ENCODE measurements at regions not wholly inside any gene's neighbourhood (a gene's known extent, or its start where the extent isn't known, plus 50 kb on each side); places are given as distances from the start of the nearest gene placed in this dataset.
A peak's percentile ranks its signal among the peaks of the same experiment; 100 is the strongest.

- Histone ChIP-seq H2AFZ (ENCODE audit: low read depth, low read length) (no peak overlapping the region), H2AK5ac (ENCODE audit: low read length, severe bottlenecking) (no peak overlapping the region), H3K27me3 (ENCODE audit: control insufficient read depth in 1 of 2, insufficient read depth in 1 of 2, low read length in 2 of 2) (peaks cover 17 to 35% of the 10 kb centered on the region in 2 experiments), H3K14ac (ENCODE audit: low read length in 2 of 2) (no peak overlapping the region), H3K4me3 (ENCODE audit: insufficient read depth in 1 of 2, low read depth in 1 of 2, low read length in 2 of 2) (no peak overlapping the region), H4K8ac (ENCODE audit: low read length) (no peak overlapping the region), H3K79me1 (replicated peaks; ENCODE audit: low read length, poor library complexity, severe bottlenecking) (no peaks in the 10 kb centered on the region), H2BK15ac (ENCODE audit: low read depth, poor library complexity, severe bottlenecking) (no peak overlapping the region), H3K23ac (ENCODE audit: low read length in 2 of 2) (no peak overlapping the region), H3K27ac (ENCODE audit: low read length, poor library complexity, severe bottlenecking) (no peak overlapping the region), H3K36me3 (ENCODE audit: control insufficient read depth in 1 of 2, insufficient read depth in 2 of 2, low read depth in 1 of 2, low read length in 2 of 2) (no peaks in the 10 kb centered on the region), H3K9ac (ENCODE audit: low read length) (no peak overlapping the region), H3K4ac (ENCODE audit: low read depth in 1 of 2, low read length in 2 of 2) (no peak overlapping the region), H3K4me1 (ENCODE audit: control insufficient read depth, insufficient read depth, low read depth, low read length) (no peaks in the 10 kb centered on the region), H3K18ac (ENCODE audit: low read depth in 1 of 2, low read length in 2 of 2) (no peak overlapping the region), H3K9me3 (ENCODE audit: control insufficient read depth, low read length) (no peaks in the 10 kb centered on the region), H2BK12ac (ENCODE audit: low read length in 2 of 2) (no peak overlapping the region), H2BK5ac (ENCODE audit: low read depth, low read length, poor library complexity, severe bottlenecking) (no peak overlapping the region), H3K4me2 (ENCODE audit: low read length, poor library complexity, severe bottlenecking) (no peak overlapping the region), H2BK120ac (ENCODE audit: low read depth, low read length) (no peak overlapping the region), H4K91ac (ENCODE audit: low read length) (no peak overlapping the region)
- 81% methylated on average over 7 of the region's 7 CpGs for WGBS
- no peak for DNase-seq
Observed at GRCh38 chr3:137103739-137104138, 146.0 kb downstream of the IL20RB start.

DNA sequence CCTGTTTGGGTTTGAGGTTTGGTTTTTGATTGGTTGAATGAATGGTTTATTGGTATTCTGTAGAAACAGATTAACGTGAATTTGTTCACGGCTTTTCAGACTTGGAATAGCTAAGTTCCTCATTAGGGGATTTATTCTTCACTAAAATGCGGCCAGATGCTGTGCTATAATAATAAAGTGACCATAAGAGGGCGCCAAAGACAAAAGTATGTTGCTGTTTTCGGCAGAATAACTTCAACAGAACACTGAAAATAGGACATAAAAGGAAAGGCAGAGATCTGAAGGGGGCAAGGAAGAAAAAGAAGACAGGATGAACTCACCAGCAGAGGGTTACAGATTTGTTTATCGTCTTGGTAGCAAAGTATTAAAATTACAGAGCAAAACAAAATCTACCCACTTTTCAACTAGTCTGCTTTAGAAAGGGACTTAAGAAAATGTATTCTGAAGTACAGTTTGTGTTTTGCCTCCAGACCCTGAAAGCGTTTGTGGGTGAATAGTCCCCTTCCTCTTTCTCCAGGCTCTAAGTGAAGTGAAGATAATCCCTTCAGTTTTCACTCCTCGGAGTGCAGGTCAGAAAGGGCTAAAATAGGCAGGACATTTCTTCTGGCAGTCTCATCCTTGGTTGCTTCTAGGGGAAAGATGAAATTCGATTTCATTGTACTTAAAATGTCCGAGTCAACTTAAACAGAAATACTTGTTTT, 147.6 kb downstream of the IL20RB start:
- 20% methylated on average over 9 of the region's 10 CpGs for WGBS
- H3K23ac ChIP-seq (ENCODE audit: low read length in 2 of 2) = no peak overlapping the region
- H4K91ac ChIP-seq (ENCODE audit: low read length) = no peak overlapping the region
- no peaks in the 10 kb centered on the region for H3K4me1 ChIP-seq (ENCODE audit: control insufficient read depth, insufficient read depth, low read depth, low read length)
- no peak overlapping the region for H2AFZ ChIP-seq (ENCODE audit: low read depth, low read length)
- H3K4ac ChIP-seq (ENCODE audit: low read depth in 1 of 2, low read length in 2 of 2) = no peak overlapping the region
- H3K36me3 ChIP-seq (ENCODE audit: control insufficient read depth in 1 of 2, insufficient read depth in 2 of 2, low read depth in 1 of 2, low read length in 2 of 2) = no peaks in the 10 kb centered on the region
- no peak overlapping the region for H3K27ac ChIP-seq (ENCODE audit: low read length, poor library complexity, severe bottlenecking)
- peak overlapping the region in 1 of 2 experiments; percentile 50 for H3K4me3 ChIP-seq (ENCODE audit: insufficient read depth in 1 of 2, low read depth in 1 of 2, low read length in 2 of 2)
- no peak overlapping the region for H3K18ac ChIP-seq (ENCODE audit: low read depth in 1 of 2, low read length in 2 of 2)
- peak overlapping the region; percentile 55 for H3K9ac ChIP-seq (ENCODE audit: low read length)
- peak; percentile 62 for DNase-seq
- H3K14ac ChIP-seq (ENCODE audit: low read length in 2 of 2) = no peak overlapping the region
- H3K4me2 ChIP-seq (ENCODE audit: low read length, poor library complexity, severe bottlenecking) = no peak overlapping the region
- H3K79me1 ChIP-seq (replicated peaks; ENCODE audit: low read length, poor library complexity, severe bottlenecking) = no peaks in the 10 kb centered on the region
- H3K9me3 ChIP-seq (ENCODE audit: control insufficient read depth, low read length) = no peaks in the 10 kb centered on the region
- H2BK5ac ChIP-seq (ENCODE audit: low read depth, low read length, poor library complexity, severe bottlenecking) = no peak overlapping the region
- H4K8ac ChIP-seq (ENCODE audit: low read length) = no peak overlapping the region
- H2BK12ac ChIP-seq (ENCODE audit: low read length in 2 of 2) = no peak overlapping the region
- H2BK15ac ChIP-seq (ENCODE audit: low read depth, poor library complexity, severe bottlenecking) = no peak overlapping the region
- peaks cover 26 to 45% of the 10 kb centered on the region in 2 experiments for H3K27me3 ChIP-seq (ENCODE audit: control insufficient read depth in 1 of 2, insufficient read depth in 1 of 2, low read length in 2 of 2)
- no peak overlapping the region for H2AK5ac ChIP-seq (ENCODE audit: low read length, severe bottlenecking)
- H2BK120ac ChIP-seq (ENCODE audit: low read depth, low read length) = no peak overlapping the region

DNA sequence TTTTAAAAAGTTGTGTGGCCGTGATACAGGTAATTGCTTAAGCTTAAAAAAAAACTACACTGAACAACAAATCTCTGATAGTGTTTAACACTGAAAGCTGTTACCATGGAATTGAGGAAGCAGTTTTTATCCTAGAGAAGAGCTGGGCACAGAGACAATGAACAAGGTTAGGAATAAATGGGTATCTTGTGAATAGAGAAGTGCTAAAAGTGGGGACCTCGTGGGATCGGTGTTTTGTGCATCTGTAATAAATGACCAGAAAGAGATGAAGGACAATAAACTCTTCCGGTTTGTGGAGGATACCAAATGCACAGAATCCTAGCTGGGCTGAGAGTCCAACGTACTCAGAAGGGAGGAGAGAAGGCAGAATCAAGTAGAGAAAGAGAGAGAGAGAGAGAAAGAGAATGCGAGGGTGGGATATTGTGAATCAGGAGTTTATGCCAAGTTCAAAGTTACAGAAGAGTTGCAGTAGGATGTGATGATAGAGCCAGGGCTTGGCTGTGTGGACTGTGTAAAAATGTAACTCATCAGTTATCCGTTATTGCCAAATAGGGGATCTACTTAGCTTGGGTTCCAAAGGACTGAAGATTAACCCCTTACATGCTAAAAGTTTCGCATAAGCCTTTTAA, 148.9 kb downstream of the IL20RB start:
- no peak overlapping the region for H3K18ac ChIP-seq (ENCODE audit: low read depth in 1 of 2, low read length in 2 of 2)
- H3K4me2 ChIP-seq (ENCODE audit: low read length, poor library complexity, severe bottlenecking) = no peak overlapping the region
- H2BK120ac ChIP-seq (ENCODE audit: low read depth, low read length) = no peak overlapping the region
- H4K8ac ChIP-seq (ENCODE audit: low read length) = no peak overlapping the region
- H2AFZ ChIP-seq (ENCODE audit: low read depth, low read length) = no peak overlapping the region
- H4K91ac ChIP-seq (ENCODE audit: low read length) = no peak overlapping the region
- WGBS = 58% methylated on average over 7 of the region's 8 CpGs
- no peak overlapping the region for H3K14ac ChIP-seq (ENCODE audit: low read length in 2 of 2)
- H2BK12ac ChIP-seq (ENCODE audit: low read length in 2 of 2) = no peak overlapping the region
- DNase-seq = no peak
- no peak overlapping the region for H3K4me3 ChIP-seq (ENCODE audit: insufficient read depth in 1 of 2, low read depth in 1 of 2, low read length in 2 of 2)
- H2BK5ac ChIP-seq (ENCODE audit: low read depth, low read length, poor library complexity, severe bottlenecking) = no peak overlapping the region
- H3K36me3 ChIP-seq (ENCODE audit: control insufficient read depth in 1 of 2, insufficient read depth in 2 of 2, low read depth in 1 of 2, low read length in 2 of 2) = no peaks in the 10 kb centered on the region
- H3K4ac ChIP-seq (ENCODE audit: low read depth in 1 of 2, low read length in 2 of 2) = no peak overlapping the region
- no peak overlapping the region for H2BK15ac ChIP-seq (ENCODE audit: low read depth, poor library complexity, severe bottlenecking)
- no peak overlapping the region for H3K27ac ChIP-seq (ENCODE audit: low read length, poor library complexity, severe bottlenecking)
- H3K23ac ChIP-seq (ENCODE audit: low read length in 2 of 2) = no peak overlapping the region
- no peak overlapping the region for H3K9ac ChIP-seq (ENCODE audit: low read length)
- no peaks in the 10 kb centered on the region for H3K9me3 ChIP-seq (ENCODE audit: control insufficient read depth, low read length)
- no peaks in the 10 kb centered on the region for H3K4me1 ChIP-seq (ENCODE audit: control insufficient read depth, insufficient read depth, low read depth, low read length)
- peaks cover 26 to 45% of the 10 kb centered on the region in 2 experiments for H3K27me3 ChIP-seq (ENCODE audit: control insufficient read depth in 1 of 2, insufficient read depth in 1 of 2, low read length in 2 of 2)
- no peaks in the 10 kb centered on the region for H3K79me1 ChIP-seq (replicated peaks; ENCODE audit: low read length, poor library complexity, severe bottlenecking)
- no peak overlapping the region for H2AK5ac ChIP-seq (ENCODE audit: low read length, severe bottlenecking)

GRCh38 chr3:137108699-137109440, 151.1 kb downstream of the IL20RB start:
- Histone ChIP-seq H4K8ac (ENCODE audit: low read length) (no peak overlapping the region), H2BK120ac (ENCODE audit: low read depth, low read length) (no peak overlapping the region), H3K4ac (ENCODE audit: low read depth in 1 of 2, low read length in 2 of 2) (no peak overlapping the region), H2BK15ac (ENCODE audit: low read depth, poor library complexity, severe bottlenecking) (no peak overlapping the region), H2AK5ac (ENCODE audit: low read length, severe bottlenecking) (no peak overlapping the region), H3K9me3 (ENCODE audit: control insufficient read depth, low read length) (no peaks in the 10 kb centered on the region), H4K91ac (ENCODE audit: low read length) (no peak overlapping the region), H3K18ac (ENCODE audit: low read depth in 1 of 2, low read length in 2 of 2) (no peak overlapping the region), H3K9ac (ENCODE audit: low read length) (no peak overlapping the region), H3K23ac (ENCODE audit: low read length in 2 of 2) (no peak overlapping the region), H2AFZ (ENCODE audit: low read depth, low read length) (no peak overlapping the region), H3K27me3 (ENCODE audit: control insufficient read depth in 1 of 2, insufficient read depth in 1 of 2, low read length in 2 of 2) (peaks cover 24 to 39% of the 10 kb centered on the region in 2 experiments), H2BK12ac (ENCODE audit: low read length in 2 of 2) (no peak overlapping the region), H3K36me3 (ENCODE audit: control insufficient read depth in 1 of 2, insufficient read depth in 2 of 2, low read depth in 1 of 2, low read length in 2 of 2) (no peaks in the 10 kb centered on the region), H3K4me3 (ENCODE audit: insufficient read depth in 1 of 2, low read depth in 1 of 2, low read length in 2 of 2) (no peak overlapping the region), H3K27ac (ENCODE audit: low read length, poor library complexity, severe bottlenecking) (no peak overlapping the region), H3K14ac (ENCODE audit: low read length in 2 of 2) (no peak overlapping the region), H2BK5ac (ENCODE audit: low read depth, low read length, poor library complexity, severe bottlenecking) (no peak overlapping the region), H3K79me1 (replicated peaks; ENCODE audit: low read length, poor library complexity, severe bottlenecking) (no peaks in the 10 kb centered on the region), H3K4me1 (ENCODE audit: control insufficient read depth, insufficient read depth, low read depth, low read length) (no peaks in the 10 kb centered on the region), H3K4me2 (ENCODE audit: low read length, poor library complexity, severe bottlenecking) (no peak overlapping the region)
- no peak for DNase-seq
- 68% methylated on average over 8 of the region's 8 CpGs for WGBS

Measured in mesenchymal stem cell (in vitro differentiated cells and primary cell).